ENCODE measurements at regions not wholly inside any gene's neighbourhood (a gene's known extent, or its start where the extent isn't known, plus 50 kb on each side); places are given as distances from the start of the nearest gene placed in this dataset.

GRCh38 chr1:55425310-55425930 lies 210.3 kb upstream of the USP24 start:
- peaks cover 0 to 12% (median 8%) of the 10 kb centered on the region in 8 donors for H3K9me3 ChIP-seq
- no peaks in the 10 kb centered on the region for H3K36me3 ChIP-seq
- 90 to 94% (median 90%) methylated on average over 9 of the region's 9 CpGs for WGBS, 5 donors
- DNase-seq = no peak
- no peaks in the 10 kb centered on the region for H3K4me1 ChIP-seq
- TF ChIP-seq POLR2A (IDR thresholded peaks at IDR 0.05) = no peak
- TF ChIP-seq CTCF (IDR thresholded peaks at IDR 0.05 in 8 of 11, conservative IDR thresholded peaks at IDR 0.05 in 3 of 11) = no peak
- TF ChIP-seq POLR2AphosphoS5 (IDR thresholded peaks at IDR 0.05) = no peak
- intact Hi-C loops (cut with DNase I; ENCODE audit: low total_unique reads) = no loop called here
- H3K27ac ChIP-seq = no peak overlapping the region
- peaks cover 0 to 10% (median 0%) of the 10 kb centered on the region in 7 donors for H3K27me3 ChIP-seq (replicated peaks in 1 of 7)
- no peak overlapping the region for H3K4me3 ChIP-seq

GRCh38 chr1:55423376-55423775 lies 208.2 kb upstream of the USP24 start:
- H3K4me1 ChIP-seq = no peaks in the 10 kb centered on the region
- H3K9me3 ChIP-seq = peaks cover 0 to 12% (median 8%) of the 10 kb centered on the region in 8 donors
- intact Hi-C loops (cut with DNase I; ENCODE audit: low total_unique reads) = no loop called here
- peaks cover 0 to 4% (median 0%) of the 10 kb centered on the region in 7 donors for H3K27me3 ChIP-seq (replicated peaks in 1 of 7)
- H3K4me3 ChIP-seq = no peak overlapping the region
- no peak overlapping the region for H3K27ac ChIP-seq
- H3K36me3 ChIP-seq = no peaks in the 10 kb centered on the region
- 68 to 97% (median 77%) methylated on average over 1 of the region's 1 CpG for WGBS, 5 donors
- DNase-seq = no peak
- no peak for TF ChIP-seq POLR2A (IDR thresholded peaks at IDR 0.05)
- TF ChIP-seq POLR2AphosphoS5 (IDR thresholded peaks at IDR 0.05) = no peak
- TF ChIP-seq CTCF (IDR thresholded peaks at IDR 0.05 in 8 of 11, conservative IDR thresholded peaks at IDR 0.05 in 3 of 11) = no peak

GRCh38 chr1:55420929-55421716 lies 206.0 kb upstream of the USP24 start:
- Histone ChIP-seq H3K4me1 (no peaks in the 10 kb centered on the region), H3K4me3 (no peak overlapping the region), H3K27me3 (replicated peaks in 1 of 7) (peaks cover 0 to 3% (median 0%) of the 10 kb centered on the region in 7 donors), H3K36me3 (no peaks in the 10 kb centered on the region), H3K27ac (no peak overlapping the region), H3K9me3 (peaks cover 0 to 12% (median 8%) of the 10 kb centered on the region in 8 donors)
- 41 to 70% (median 57%) methylated on average over 3 of the region's 3 CpGs for WGBS, 5 donors
- intact Hi-C loops (cut with DNase I; ENCODE audit: low total_unique reads) = no loop called here
- TF ChIP-seq POLR2A (IDR thresholded peaks at IDR 0.05) (no peak), CTCF (IDR thresholded peaks at IDR 0.05 in 8 of 11, conservative IDR thresholded peaks at IDR 0.05 in 3 of 11) (no peak), POLR2AphosphoS5 (IDR thresholded peaks at IDR 0.05) (no peak)
- no peak for DNase-seq

GRCh38 chr1:55420026-55420425 lies 204.9 kb upstream of the USP24 start:
- H3K4me3 ChIP-seq = no peak overlapping the region
- H3K36me3 ChIP-seq = no peaks in the 10 kb centered on the region
- H3K27ac ChIP-seq = no peak overlapping the region
- intact Hi-C loops (cut with DNase I; ENCODE audit: low total_unique reads) = no loop called here
- 69 to 85% (median 74%) methylated on average over 2 of the region's 2 CpGs for WGBS, 5 donors
- peaks cover 0 to 3% (median 0%) of the 10 kb centered on the region in 7 donors for H3K27me3 ChIP-seq (replicated peaks in 1 of 7)
- no peak for DNase-seq
- TF ChIP-seq POLR2AphosphoS5 (IDR thresholded peaks at IDR 0.05) (no peak), CTCF (IDR thresholded peaks at IDR 0.05 in 8 of 11, conservative IDR thresholded peaks at IDR 0.05 in 3 of 11) (no peak), POLR2A (IDR thresholded peaks at IDR 0.05) (no peak)
- H3K4me1 ChIP-seq = no peaks in the 10 kb centered on the region
- H3K9me3 ChIP-seq = peaks cover 0 to 15% (median 8%) of the 10 kb centered on the region in 8 donors
